ENCODE measurements at regions not wholly inside any gene's neighbourhood (a gene's known extent, or its start where the extent isn't known, plus 50 kb on each side); places are given as distances from the start of the nearest gene placed in this dataset.

DNA sequence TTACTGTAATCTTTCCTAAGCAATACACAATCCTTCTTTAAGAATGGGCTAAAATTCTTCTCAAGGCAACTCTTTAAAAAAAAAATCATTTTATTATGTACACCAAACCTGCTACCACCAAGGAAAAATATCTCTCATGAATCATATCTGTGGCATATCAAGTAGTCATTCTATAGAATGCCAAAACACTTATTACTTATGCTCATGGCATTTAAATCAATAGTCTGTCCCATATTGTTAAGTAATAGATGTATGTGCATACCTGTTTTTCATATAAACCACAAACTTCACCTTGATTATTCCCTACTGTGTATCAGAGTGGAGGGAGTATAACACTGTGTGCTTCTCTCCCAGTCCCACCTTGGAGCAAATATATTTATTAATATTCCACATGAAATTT, 95.8 kb upstream of the SETBP1 start:
- no peak for TF ChIP-seq EZH2 (IDR thresholded peaks at IDR 0.05; ENCODE audit: low read length, missing control alignments)
- TF ChIP-seq, protein P1, sequence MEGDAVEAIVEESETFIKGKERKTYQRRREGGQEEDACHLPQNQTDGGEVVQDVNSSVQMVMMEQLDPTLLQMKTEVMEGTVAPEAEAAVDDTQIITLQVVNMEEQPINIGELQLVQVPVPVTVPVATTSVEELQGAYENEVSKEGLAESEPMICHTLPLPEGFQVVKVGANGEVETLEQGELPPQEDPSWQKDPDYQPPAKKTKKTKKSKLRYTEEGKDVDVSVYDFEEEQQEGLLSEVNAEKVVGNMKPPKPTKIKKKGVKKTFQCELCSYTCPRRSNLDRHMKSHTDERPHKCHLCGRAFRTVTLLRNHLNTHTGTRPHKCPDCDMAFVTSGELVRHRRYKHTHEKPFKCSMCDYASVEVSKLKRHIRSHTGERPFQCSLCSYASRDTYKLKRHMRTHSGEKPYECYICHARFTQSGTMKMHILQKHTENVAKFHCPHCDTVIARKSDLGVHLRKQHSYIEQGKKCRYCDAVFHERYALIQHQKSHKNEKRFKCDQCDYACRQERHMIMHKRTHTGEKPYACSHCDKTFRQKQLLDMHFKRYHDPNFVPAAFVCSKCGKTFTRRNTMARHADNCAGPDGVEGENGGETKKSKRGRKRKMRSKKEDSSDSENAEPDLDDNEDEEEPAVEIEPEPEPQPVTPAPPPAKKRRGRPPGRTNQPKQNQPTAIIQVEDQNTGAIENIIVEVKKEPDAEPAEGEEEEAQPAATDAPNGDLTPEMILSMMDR (conservative IDR thresholded peaks at IDR 0.05 in 1 of 2, IDR thresholded peaks at IDR 0.05 in 1 of 2; ENCODE audit: low read depth in 1 of 2, low read length in 2 of 2), result no peak
